HG03039 (cell line): ENCODE measurements at regions not wholly inside any gene's neighbourhood (a gene's known extent, or its start where the extent isn't known, plus 50 kb on each side); places are given as distances from the start of the nearest gene placed in this dataset.

ENCODE experiments used
- ATAC-seq: cut with Tn5 transposase; IDR thresholded peaks from one replicate; pipeline ENCODE4 v1.9.1; 2021; ENCODE audit warnings: mild to moderate bottlenecking, moderate library complexity; ENCODE audit not compliant: unreplicated experiment

DNA sequence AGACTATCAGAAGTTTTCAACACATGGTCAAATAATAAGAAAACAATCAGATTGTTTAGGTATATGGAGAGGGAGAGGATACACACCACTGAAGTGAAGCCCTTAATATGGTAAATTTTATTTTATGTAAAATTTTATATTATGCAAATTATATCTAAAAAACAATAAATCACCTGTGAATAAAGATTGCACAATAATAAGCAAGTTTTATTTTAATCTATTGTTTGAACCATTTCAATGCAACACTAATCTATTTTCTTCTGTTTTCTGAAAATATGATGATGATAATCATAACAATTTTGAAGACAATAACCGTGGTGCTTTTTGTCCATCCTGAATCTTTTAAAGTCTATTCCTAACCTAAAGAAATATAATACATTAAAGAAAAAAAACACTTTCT is 1473.5 kb upstream of the TENM4 start:
- ATAC-seq, result no peak

DNA sequence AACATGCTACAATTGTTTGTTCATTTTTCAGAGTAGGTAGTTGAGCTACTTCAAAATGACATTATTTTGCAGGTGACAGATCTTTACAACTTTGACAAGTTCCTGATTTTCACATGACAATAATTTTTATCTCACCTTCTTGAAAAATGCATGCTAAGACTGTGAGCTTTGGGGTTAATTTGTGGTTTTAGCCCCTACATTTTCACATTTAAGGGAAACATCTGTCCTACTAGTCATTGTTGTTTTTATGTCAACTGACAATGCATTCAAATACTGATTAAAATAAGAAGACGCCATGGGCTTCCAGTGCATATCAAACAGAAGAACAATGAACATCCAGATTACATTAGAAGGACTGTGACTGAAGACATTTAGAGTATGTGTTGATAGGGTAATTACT is 1470.8 kb upstream of the TENM4 start:
- ATAC-seq, result no peak

DNA sequence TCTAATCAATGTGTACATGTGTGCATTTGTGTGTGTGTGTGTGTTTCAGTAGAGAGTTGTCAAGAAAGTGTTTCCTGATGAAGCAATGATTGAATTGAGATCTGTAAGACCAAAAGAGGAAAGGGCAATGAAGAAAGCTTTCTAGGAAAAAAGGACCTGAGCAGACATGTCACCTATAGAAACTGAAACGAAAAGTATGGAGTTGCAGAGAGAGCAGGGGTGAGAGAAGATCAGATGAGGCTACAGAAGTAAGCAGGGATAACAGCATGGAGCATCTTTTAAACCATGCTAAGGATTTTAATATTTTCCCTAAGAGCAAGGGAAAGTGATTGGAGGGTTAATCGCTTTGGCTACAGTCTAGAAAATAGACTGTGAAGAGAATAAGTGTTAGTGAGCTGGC is 1459.4 kb upstream of the TENM4 start:
- peak; percentile 55 for ATAC-seq

DNA sequence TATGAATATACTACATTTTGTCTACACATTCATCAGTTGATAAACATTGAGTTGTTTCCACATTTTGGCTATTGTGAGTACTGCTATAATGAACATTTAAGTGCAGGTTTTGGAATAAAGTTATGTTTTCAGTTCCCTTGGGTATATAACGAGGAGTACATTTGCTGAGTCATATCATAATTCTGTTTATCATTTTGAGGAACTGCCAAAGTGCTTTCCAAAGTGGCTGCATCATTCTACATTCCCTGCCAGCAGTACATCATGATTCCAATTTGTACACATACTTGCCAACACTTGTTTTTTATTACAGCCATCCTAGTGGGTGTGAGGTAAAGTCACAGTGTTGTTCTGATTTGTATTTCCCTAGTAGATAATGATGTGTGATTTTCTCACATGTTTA is 1458.6 kb upstream of the TENM4 start:
- ATAC-seq, result no peak

- ATAC-seq, result no peak
Measured at GRCh38 chr11:80898910-80899309, 1458.1 kb upstream of the TENM4 start.

DNA sequence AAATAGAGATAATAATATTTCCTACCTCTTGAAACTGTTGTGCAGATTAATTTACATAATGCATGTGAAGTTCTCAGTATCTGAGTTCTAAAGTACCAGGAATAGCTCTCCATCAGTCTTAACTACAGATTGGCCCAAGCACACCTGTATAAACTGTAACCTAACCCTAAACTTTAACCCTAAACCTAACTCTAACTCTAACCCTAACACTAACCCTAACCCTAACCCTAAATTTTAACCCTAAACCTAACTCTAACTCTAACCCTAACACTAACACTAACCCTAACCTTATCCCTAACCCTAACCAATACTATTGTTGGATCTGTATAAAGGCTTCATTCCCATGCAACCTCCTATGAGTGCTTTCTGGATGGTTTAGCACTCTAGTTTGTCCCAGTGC is 1445.9 kb upstream of the TENM4 start:
- ATAC-seq, result no peak

GRCh38 chr11:80873310-80873999 is 1432.6 kb upstream of the TENM4 start:
- ATAC-seq, result no peak

DNA sequence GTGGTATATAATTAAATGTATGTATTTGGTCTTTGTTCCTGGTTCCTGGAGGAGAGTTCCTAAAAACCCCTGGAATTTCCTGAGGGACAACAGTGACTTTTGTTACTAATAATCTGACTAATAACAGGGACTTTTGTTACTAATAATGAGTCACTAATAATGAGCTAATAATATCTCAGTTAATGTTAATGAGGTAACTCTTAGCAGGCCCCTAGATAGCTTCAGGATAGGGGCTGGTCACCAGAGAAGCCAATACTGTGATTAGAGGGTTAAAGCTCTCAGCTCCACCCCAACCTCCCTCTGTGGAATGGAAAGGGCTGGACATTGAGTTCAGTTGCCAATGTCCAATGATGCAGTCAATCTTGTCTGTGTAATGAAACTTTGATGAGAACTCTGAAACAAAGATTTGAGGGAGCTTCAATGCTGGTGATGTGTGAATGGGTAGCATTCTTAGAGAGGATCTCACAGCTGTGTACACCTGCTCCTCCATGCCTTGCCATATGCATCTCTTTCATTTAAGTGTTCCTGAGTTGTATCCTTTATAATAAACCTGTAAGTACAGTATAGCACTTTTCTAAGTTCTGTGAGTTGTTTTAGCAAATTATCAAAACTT is 1431.4 kb upstream of the TENM4 start:
- ATAC-seq, result no peak

DNA sequence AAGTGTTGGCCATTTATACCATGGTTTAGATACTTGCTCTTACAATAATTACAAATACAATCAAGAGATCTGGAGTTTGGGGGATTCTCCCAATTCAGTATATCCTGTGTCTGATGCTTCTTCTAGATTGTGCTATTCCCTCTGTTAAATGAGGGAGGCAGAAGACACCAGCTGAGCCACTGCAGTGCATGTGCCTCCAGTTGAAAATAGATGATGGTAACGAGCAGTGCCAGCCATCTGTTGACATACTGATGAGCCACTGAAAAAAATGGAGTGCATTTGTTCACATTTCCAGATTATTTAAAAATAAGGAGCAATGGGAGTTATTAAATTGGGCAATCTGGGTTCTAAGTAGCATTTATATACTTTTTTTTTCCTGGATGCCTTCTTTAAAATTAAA is 1428.0 kb upstream of the TENM4 start:
- ATAC-seq, result no peak

- ATAC-seq, result no peak
Measured at GRCh38 chr11:80862011-80862410, 1421.2 kb upstream of the TENM4 start.

GRCh38 chr11:80861193-80861592 is 1420.4 kb upstream of the TENM4 start:
- no peak for ATAC-seq

DNA sequence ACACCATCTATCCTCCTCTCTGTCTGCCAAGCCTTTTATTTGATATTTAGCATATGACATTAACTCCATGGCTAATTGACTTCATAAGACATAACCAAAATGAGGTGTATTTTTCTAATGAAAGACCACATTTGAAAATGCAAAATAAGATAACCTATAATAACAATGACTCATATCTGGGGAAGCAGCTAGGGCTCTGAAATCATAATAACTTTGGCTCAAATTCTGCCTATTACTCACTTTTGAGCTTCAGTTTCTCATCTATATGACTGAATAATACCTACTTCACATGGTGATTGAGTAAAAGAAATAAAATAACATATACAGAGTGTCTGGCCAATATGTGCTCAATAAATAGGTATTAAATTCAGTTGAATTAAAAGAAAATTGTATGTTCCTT is 1419.8 kb upstream of the TENM4 start:
- no peak for ATAC-seq

GRCh38 chr11:80856066-80856465 is 1415.2 kb upstream of the TENM4 start:
- no peak for ATAC-seq

GRCh38 chr11:80855426-80855825 is 1414.6 kb upstream of the TENM4 start:
- no peak for ATAC-seq

GRCh38 chr11:80849253-80849652 is 1408.4 kb upstream of the TENM4 start:
- ATAC-seq, result peak; percentile 60

- ATAC-seq, result peak; percentile 90
Measured at GRCh38 chr11:80846979-80847378, 1406.1 kb upstream of the TENM4 start.

- ATAC-seq, result no peak
Measured at GRCh38 chr11:80846442-80846841, 1405.6 kb upstream of the TENM4 start.

DNA sequence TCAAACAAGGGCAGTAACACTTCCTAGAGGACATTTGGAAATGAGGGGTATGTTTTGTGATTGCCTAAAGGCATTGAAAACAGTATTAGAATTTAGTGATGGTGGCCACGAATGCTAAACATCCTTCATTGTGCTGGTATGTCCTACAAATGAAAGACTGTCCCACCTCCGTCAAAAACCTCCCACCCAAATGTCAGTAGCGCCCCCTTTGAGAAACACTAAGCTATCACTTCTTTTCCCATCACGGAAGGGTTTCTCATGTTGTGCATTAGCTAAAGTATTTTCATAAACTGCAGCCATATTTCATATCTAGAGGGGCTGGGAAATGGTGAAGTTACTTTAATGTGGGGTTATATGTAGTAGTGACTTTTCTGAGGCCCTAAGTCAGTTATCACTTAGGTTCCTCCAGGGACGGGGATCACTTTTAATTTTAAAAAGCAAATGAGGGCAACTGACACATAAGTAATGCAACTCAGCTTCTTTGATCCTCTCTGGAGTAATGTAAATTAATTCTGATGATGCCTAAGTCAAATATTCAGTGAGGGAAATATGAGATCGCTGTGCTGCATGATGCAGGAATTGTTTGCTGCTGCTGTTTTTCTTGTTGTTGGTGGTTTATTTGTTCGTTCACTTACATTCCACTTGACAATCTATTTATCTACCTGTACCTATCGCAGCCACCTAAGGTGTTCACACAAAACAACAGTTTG is 1403.4 kb upstream of the TENM4 start:
- no peak for ATAC-seq

GRCh38 chr11:80843266-80843974 is 1402.6 kb upstream of the TENM4 start:
- ATAC-seq, result peak; percentile 42

DNA sequence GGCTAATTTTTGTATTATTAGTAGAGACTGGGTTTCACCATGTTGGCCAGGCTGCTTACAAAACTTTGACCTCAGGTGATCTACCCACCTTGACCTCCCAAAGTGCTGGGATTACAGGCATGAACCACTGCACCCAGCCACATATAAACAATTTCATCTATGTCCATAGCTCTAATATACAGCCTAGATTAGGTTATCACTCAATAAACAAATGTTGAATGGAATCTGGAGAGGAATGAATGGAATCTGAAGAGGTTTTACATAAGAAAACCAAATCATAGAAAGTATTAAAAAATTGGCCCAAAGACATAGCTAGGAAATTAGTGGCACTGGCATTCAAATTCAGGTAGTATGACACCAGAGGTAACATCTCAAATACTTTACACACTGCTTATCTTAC is 1401.4 kb upstream of the TENM4 start:
- ATAC-seq, result no peak

DNA sequence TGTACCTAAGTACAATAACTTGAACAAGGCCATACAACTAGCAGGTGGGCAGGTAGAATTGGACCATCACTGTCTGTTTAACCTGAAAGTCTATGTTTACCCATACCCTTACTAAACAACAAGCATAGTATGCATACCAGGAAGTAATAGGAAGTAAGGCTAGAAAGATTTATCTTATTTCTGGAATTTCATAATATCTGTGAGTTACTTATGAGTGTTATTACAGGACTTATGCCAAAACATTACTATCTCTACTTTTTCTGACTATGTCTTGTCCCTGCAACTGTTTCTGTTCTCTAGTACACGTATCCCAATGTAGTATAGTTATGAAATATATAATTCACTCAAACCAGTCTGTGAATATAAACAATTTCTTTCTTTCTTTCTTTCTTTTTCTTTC is 1400.8 kb upstream of the TENM4 start:
- no peak for ATAC-seq

- ATAC-seq, result no peak
Measured at GRCh38 chr11:80838153-80838552, 1397.3 kb upstream of the TENM4 start.
